CD4-positive, alpha-beta memory T cell (primary cell): ENCODE measurements at regions not wholly inside any gene's neighbourhood (a gene's known extent, or its start where the extent isn't known, plus 50 kb on each side); places are given as distances from the start of the nearest gene placed in this dataset.
"Not testable (repeated sequence)": the region's sequence is repeated elsewhere in the genome, so short reads cannot be mapped to it uniquely, and the experiment has no call there.

Experiments
- CTCF ChIA-PET: fragments of 350-600 bp; sonication (Branson Sonifier 250); formaldehyde crosslinking; loops from one replicate; lab custom pipeline; 2021; ENCODE audit warnings: inconsistent platforms; ENCODE audit not compliant: partially characterized antibody; lab: Charles Lee
- POLR2A ChIA-PET: fragments of 350-600 bp; sonication (Branson Sonifier 250); formaldehyde crosslinking; loops from one replicate; lab custom pipeline; 2021; ENCODE audit not compliant: partially characterized antibody; lab: Charles Lee
- DNase-seq, 5 donors: peaks; one replicate each; pipeline versions ENCODE4 v3.0.0 to v3.0.0-alpha.2; 2020 to 2022; ENCODE audit warnings: mixed read lengths in 1 of 5
- H3K27ac ChIP-seq: one replicate; pipeline ENCODE4 v1.7.0; 2013; ENCODE audit warnings: low read depth, low read length
- H3K27me3 ChIP-seq: 2 replicates; pipeline ENCODE4 v1.7.0; 2013; ENCODE audit warnings: mild to moderate bottlenecking, low read length, moderate library complexity; ENCODE audit not compliant: insufficient read depth
- H3K36me3 ChIP-seq: 2 replicates; pipeline ENCODE4 v1.7.0; 2013; ENCODE audit warnings: mild to moderate bottlenecking, low read length, moderate library complexity; ENCODE audit not compliant: insufficient read depth
- H3K4me1 ChIP-seq: 2 replicates; pipeline ENCODE4 v1.7.0; 2013; ENCODE audit warnings: mild to moderate bottlenecking, low read length, moderate library complexity; ENCODE audit not compliant: insufficient read depth
- H3K4me3 ChIP-seq, 2 donors: one replicate each; pipeline ENCODE4 v1.7.0; 2013; ENCODE audit warnings: low read length in 2 of 2, mild to moderate bottlenecking in 1 of 2
- H3K9me3 ChIP-seq, 2 donors: one replicate each; pipeline ENCODE4 v1.7.0; 2013; ENCODE audit warnings: low read length in 2 of 2, control low read depth in 1 of 2; ENCODE audit not compliant: control insufficient read depth in 1 of 2
- H3K27ac Mint-ChIP-seq, 7 donors: one replicate each; pipeline ENCODE4 v1.8.0; 2020 to 2021; ENCODE audit warnings: mixed read lengths in 7 of 7, mild to moderate bottlenecking in 6 of 7, inconsistent platforms in 3 of 7, moderate library complexity in 3 of 7
- H3K27me3 Mint-ChIP-seq, 2 donors: one replicate each; pipeline ENCODE4 v1.8.0; 2020 to 2021; ENCODE audit warnings: mixed read lengths in 2 of 2
- H3K36me3 Mint-ChIP-seq, 2 donors: one replicate each; pipeline ENCODE4 v1.8.0; 2020 to 2021; ENCODE audit warnings: mixed read lengths in 2 of 2, inconsistent platforms in 1 of 2, mild to moderate bottlenecking in 1 of 2
- H3K4me1 Mint-ChIP-seq, 4 donors: one replicate each; pipeline ENCODE4 v1.8.0; 2020 to 2021; ENCODE audit warnings: mixed read lengths in 4 of 4, mild to moderate bottlenecking in 1 of 4
- H3K4me3 Mint-ChIP-seq, 8 donors: one replicate each; pipeline ENCODE4 v1.8.0; 2020 to 2021; ENCODE audit warnings: mixed read lengths in 8 of 8, mild to moderate bottlenecking in 7 of 8, moderate library complexity in 6 of 8, inconsistent platforms in 3 of 8
- H3K9me3 Mint-ChIP-seq, 8 donors: one replicate each; pipeline ENCODE4 v1.8.0; 2020 to 2021; ENCODE audit warnings: mixed read lengths in 8 of 8, mild to moderate bottlenecking in 5 of 8, inconsistent platforms in 3 of 8, moderate library complexity in 1 of 8
- intact Hi-C: fragments of 100-400 bp; cut with micrococcal nuclease; formaldehyde crosslinking; loops from one replicate; pipeline ENCODE4 v1.15.1; 2023

GRCh38 chr13:18285663-18286062, 896.0 kb downstream of the TUBA3C start:
- H3K36me3 Mint-ChIP-seq, intact Hi-C loops, H3K36me3 ChIP-seq, H3K9me3 ChIP-seq, H3K9me3 Mint-ChIP-seq, DNase-seq, H3K27me3 Mint-ChIP-seq, H3K27ac ChIP-seq, POLR2A ChIA-PET, H3K4me3 ChIP-seq, H3K27ac Mint-ChIP-seq, CTCF ChIA-PET, H3K27me3 ChIP-seq, H3K4me1 ChIP-seq, H3K4me3 Mint-ChIP-seq: not testable (repeated sequence)
- peaks cover 0 to 20% (median 3%) of the 10 kb centered on the region in 4 donors for H3K4me1 Mint-ChIP-seq

- not testable (repeated sequence) for H3K27ac Mint-ChIP-seq, H3K9me3 Mint-ChIP-seq
- H3K4me1 Mint-ChIP-seq = peaks cover 0 to 27% (median 3%) of the 10 kb centered on the region in 4 donors
Measured at GRCh38 chr13:18284040-18284439, 897.6 kb downstream of the TUBA3C start.

GRCh38 chr13:18281829-18282597, 899.6 kb downstream of the TUBA3C start:
- intact Hi-C loops, H3K27me3 Mint-ChIP-seq, H3K27me3 ChIP-seq, CTCF ChIA-PET, H3K36me3 Mint-ChIP-seq, H3K4me3 Mint-ChIP-seq, H3K4me1 ChIP-seq, DNase-seq, H3K9me3 Mint-ChIP-seq, H3K27ac ChIP-seq, H3K27ac Mint-ChIP-seq, POLR2A ChIA-PET, H3K9me3 ChIP-seq, H3K36me3 ChIP-seq, H3K4me3 ChIP-seq: not testable (repeated sequence)
- peaks cover 0 to 38% (median 4%) of the 10 kb centered on the region in 4 donors for H3K4me1 Mint-ChIP-seq

More at GRCh38 chr13:18284040-18284439, 897.6 kb downstream of the TUBA3C start:
- H3K27ac ChIP-seq, H3K27me3 Mint-ChIP-seq, H3K27me3 ChIP-seq, intact Hi-C loops, DNase-seq, POLR2A ChIA-PET, H3K4me3 Mint-ChIP-seq, H3K9me3 ChIP-seq, CTCF ChIA-PET, H3K36me3 Mint-ChIP-seq, H3K4me1 ChIP-seq, H3K36me3 ChIP-seq, H3K4me3 ChIP-seq: not testable (repeated sequence)

- H3K9me3 ChIP-seq, H3K4me3 ChIP-seq, H3K36me3 ChIP-seq, H3K4me1 ChIP-seq, H3K27me3 ChIP-seq, H3K4me3 Mint-ChIP-seq, H3K27me3 Mint-ChIP-seq, intact Hi-C loops, CTCF ChIA-PET, H3K27ac ChIP-seq, H3K36me3 Mint-ChIP-seq, POLR2A ChIA-PET, H3K9me3 Mint-ChIP-seq, H3K27ac Mint-ChIP-seq, DNase-seq: not testable (repeated sequence)
- peaks cover 0 to 47% (median 4%) of the 10 kb centered on the region in 4 donors for H3K4me1 Mint-ChIP-seq
Measured at GRCh38 chr13:18280904-18281828, 900.5 kb downstream of the TUBA3C start.

GRCh38 chr13:18279971-18280370, 901.7 kb downstream of the TUBA3C start:
- peak overlapping the region in 1 of 8 donors; percentile 3 for H3K4me3 Mint-ChIP-seq
- CTCF ChIA-PET, H3K27ac ChIP-seq, H3K9me3 ChIP-seq, H3K4me3 ChIP-seq, H3K36me3 Mint-ChIP-seq, POLR2A ChIA-PET, H3K27me3 Mint-ChIP-seq, H3K4me1 ChIP-seq, H3K36me3 ChIP-seq, intact Hi-C loops, H3K27ac Mint-ChIP-seq, H3K27me3 ChIP-seq, DNase-seq, H3K9me3 Mint-ChIP-seq: not testable (repeated sequence)
- peaks cover 0 to 43% (median 4%) of the 10 kb centered on the region in 4 donors for H3K4me1 Mint-ChIP-seq

GRCh38 chr13:18277372-18277771, 904.3 kb downstream of the TUBA3C start:
- CTCF ChIA-PET, H3K9me3 Mint-ChIP-seq, POLR2A ChIA-PET, H3K27ac Mint-ChIP-seq, intact Hi-C loops, H3K27ac ChIP-seq, H3K36me3 ChIP-seq, H3K4me3 Mint-ChIP-seq, H3K27me3 ChIP-seq, H3K36me3 Mint-ChIP-seq, H3K27me3 Mint-ChIP-seq, H3K4me1 ChIP-seq, H3K9me3 ChIP-seq, H3K4me3 ChIP-seq, DNase-seq: not testable (repeated sequence)
- peaks cover 0 to 28% (median under 1%) of the 10 kb centered on the region in 4 donors for H3K4me1 Mint-ChIP-seq

- H3K27ac Mint-ChIP-seq, H3K36me3 ChIP-seq, H3K9me3 Mint-ChIP-seq, H3K4me1 ChIP-seq, H3K27me3 Mint-ChIP-seq, H3K27ac ChIP-seq, CTCF ChIA-PET, H3K4me3 ChIP-seq, DNase-seq, H3K4me3 Mint-ChIP-seq, H3K36me3 Mint-ChIP-seq, intact Hi-C loops, H3K27me3 ChIP-seq, H3K9me3 ChIP-seq, POLR2A ChIA-PET: not testable (repeated sequence)
- H3K4me1 Mint-ChIP-seq = peaks cover 0 to 28% (median under 1%) of the 10 kb centered on the region in 4 donors
Measured at GRCh38 chr13:18276280-18276679, 905.3 kb downstream of the TUBA3C start.
